ENCODE measurements at regions not wholly inside any gene's neighbourhood (a gene's known extent, or its start where the extent isn't known, plus 50 kb on each side); places are given as distances from the start of the nearest gene placed in this dataset.
"Not testable (repeated sequence)": the region's sequence is repeated elsewhere in the genome, so short reads cannot be mapped to it uniquely, and the experiment has no call there.

GRCh38 chr2:176885661-176886060 is 326.9 kb upstream of the HNRNPA3 start:
- no peak for DNase-seq

DNA sequence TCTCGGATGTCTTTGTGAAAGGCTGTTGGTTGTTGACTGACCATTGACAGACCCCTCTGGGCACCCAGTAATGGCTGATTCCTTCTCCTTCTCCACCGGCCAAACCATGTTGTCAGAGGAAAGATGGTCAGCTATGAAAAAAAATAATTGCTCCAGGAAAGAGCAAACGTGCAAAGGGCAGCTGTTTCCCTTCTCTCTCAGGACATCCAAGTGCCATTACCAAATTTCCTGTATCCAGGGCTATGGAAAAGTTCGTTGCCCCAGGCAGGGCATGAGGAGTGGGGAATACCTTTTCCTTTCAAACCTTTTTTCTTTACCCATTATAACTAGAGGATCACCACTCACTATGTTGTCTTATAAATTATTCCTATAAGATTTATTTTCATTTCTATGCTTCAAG is 321.5 kb upstream of the HNRNPA3 start:
- DNase-seq, result no peak

- no peak for DNase-seq
These were observed 320.7 kb upstream of the HNRNPA3 start for GRCh38 chr2:176891857-176892256.

- no peak for DNase-seq
These were observed 319.8 kb upstream of the HNRNPA3 start for GRCh38 chr2:176892676-176893226.

DNA sequence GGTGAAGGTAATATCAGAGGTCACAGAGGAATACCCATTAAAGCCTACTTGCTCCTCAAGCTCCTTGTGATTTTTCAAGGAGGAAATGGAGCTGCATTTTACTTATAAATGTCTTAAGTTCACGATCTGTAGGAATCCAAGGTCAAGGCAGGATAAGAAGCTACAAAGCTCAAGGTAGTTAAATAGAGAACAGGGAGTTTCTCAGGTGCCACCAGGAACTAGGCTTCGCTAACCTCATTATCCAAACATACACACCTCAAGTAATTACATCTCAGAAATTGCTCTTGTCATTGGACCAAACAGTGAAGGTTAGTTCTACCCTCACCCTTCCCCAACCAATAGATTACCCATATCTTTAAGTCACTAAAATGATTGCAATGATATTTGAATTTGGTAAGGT is 317.4 kb upstream of the HNRNPA3 start:
- no peak for DNase-seq

- no peak for DNase-seq
These were observed 310.1 kb upstream of the HNRNPA3 start for GRCh38 chr2:176902454-176902853.

DNA sequence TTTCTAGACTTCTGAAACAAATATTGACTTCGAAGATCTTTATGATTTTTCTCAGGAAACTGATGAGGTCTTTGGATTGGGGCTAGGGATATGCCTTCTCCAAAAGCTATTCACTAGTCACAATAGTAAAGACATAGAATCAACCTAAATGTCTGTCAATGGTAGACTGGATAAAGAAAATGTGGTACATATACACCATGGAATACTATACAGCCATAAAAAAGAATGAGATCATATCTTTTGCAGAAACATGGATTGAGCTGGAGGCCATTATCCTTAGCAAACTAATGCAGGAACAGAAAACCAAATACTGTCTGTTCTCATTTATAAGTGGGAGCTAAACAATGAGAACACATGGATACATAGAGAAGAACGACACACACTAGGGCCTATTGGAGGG is 308.5 kb upstream of the HNRNPA3 start:
- DNase-seq, result not testable (repeated sequence)

GRCh38 chr2:176907341-176907740 is 305.3 kb upstream of the HNRNPA3 start:
- no peak for DNase-seq

GRCh38 chr2:176910828-176911227 is 301.8 kb upstream of the HNRNPA3 start:
- DNase-seq, result no peak

- no peak for DNase-seq
These were observed 298.6 kb upstream of the HNRNPA3 start for GRCh38 chr2:176913955-176914354.

DNA sequence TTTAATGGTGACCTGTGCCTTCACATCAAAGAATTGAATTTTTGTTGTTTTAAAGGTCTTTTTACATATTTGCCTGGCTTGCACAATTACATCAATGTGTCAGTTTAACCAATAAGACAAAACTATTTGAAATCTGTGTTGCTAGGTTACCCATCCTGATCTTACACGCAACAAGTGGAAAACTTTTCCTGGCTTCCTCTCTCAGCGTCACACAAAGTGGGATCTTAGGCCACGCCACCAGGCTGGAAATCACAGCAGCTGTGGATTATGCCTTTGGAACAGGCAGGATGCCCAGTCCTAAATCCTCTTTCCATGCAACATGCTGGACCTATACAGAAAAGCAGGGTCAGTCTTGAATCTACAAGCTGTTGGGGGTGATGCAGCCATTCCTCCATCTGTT is 298.2 kb upstream of the HNRNPA3 start:
- DNase-seq, result no peak

GRCh38 chr2:176922545-176922944 is 290.0 kb upstream of the HNRNPA3 start:
- DNase-seq, result not testable (repeated sequence)

DNA sequence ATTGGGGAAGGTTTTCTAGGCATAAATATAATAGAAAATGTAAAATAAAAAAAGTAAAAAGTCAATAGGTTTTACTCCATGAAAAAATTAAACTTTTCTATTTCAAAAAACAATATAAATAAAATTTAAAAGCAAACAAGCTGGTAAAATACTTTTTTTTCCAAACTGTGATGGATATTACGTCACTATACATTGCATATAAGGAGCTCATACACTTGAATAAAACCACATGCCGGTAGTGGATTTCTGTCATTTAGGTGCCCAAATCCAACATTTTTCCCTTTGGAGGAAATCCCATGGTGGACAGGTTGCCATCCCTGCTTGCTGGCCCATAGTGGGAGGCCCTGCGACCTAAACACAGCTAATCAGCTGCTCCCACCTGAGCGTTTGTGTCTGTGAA is 289.4 kb upstream of the HNRNPA3 start:
- no peak for DNase-seq

DNA sequence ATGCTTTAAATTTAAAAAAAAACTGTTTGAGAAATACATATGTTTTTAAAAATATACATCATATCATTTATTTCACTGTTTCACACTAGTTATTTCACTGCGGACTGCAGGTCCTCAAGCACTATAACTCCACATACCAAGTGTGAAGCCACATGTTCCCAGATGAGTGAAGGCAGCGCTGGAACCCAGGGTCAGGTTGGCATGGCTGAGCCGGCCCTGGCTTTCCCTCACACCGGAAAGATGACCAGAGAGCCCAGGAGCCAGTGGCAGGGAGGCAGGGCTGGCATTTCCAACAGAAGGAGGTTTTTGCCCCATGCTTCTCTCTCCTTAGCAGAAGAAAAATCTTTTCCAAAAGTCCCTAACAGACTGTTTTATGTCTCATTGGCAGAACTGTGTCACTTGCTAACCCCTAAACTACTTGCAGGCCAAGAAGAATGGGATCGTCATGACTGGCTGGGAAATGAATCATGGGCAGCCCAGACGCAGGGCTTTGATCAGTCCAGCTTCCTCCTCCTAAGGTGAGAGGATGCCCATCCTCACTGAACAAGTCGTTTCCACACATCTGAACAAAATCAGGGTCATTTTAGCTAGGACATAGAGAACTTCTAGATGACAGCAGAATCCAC is 287.6 kb upstream of the HNRNPA3 start:
- no peak for DNase-seq

DNA sequence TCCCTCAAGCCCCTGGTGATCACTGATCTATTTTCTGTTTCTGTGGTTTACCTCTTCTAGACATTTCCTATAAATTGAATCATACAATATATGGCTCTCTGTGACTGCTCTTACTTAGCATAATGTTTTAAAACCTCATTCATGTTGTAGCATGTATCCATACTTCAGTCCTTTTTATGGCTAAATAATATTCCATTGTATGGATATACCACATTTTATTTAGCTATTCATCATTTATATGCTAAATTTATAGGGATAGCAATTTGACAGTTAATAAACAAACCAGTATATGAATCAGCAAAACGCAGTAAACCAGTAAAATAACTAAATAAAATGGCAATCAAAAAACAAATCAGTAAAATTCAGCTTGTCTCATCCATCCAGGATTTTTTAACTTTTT is 286.1 kb upstream of the HNRNPA3 start:
- no peak for DNase-seq

DNA sequence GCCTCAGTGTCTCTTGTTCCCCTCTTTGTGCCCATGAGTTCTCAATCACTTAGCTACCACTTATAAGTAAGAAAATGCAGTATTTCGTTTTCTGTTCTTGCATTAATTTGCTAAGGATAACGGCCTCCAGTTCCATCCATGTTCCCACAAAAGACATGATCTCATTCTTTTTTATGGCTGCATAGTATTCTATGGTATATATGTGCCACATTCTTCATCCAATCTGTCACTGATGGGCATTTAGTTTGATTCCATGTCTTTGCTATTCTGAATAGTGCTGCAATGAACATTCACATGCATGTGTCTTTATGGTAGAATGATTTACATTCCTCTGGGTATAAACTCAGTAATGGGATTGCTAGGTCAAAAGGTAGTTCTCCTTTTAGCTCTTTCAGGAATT is 283.2 kb upstream of the HNRNPA3 start:
- DNase-seq, result not testable (repeated sequence)

- DNase-seq, result peak; percentile 3
These were observed 280.7 kb upstream of the HNRNPA3 start for GRCh38 chr2:176931588-176932563.

DNA sequence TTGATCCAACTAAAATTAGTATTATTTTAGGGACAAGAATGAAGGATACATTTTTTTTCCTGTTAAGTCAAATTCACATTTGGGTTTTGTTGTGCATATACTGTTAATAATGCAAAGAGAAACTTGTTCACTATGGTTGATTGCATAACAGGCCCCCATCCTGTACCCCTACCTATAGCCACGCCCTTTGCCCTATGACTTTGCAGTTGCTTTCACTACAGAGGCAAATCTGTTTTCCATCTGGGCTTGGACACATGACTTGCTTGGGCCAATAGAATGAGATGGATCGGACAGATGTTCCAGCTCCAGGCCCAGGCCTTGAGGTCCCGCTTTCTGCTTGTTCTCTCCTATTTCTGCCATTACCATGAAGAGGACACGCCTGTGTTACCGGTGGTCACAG is 278.5 kb upstream of the HNRNPA3 start:
- DNase-seq, result no peak

DNA sequence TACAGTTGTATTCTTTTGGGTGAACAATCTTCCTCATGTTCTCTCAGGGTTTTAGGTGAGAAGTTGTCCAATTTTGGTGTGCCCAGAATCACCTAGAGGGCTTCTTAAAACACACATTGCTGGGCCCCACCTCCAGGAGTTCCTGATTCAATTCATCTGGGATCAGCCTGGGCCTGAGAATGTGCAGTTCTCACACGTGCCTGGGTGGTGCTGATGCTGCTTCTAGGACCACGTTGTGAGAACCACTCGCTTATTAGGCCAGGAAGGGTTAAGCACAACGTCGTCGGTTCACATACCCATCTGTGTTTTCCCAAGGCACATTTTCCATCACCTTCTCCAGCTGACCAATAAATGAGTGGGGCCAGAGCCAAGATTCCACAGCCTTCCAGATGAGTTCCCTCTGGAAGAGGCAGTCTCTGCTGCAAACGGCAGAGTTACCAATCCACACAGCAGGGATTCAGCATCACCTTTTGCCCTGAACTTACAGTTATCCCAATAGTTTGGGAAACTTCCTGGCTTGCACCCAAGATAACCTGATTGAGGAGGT is 277.7 kb upstream of the HNRNPA3 start:
- DNase-seq, result no peak

- no peak for DNase-seq
These were observed 277.0 kb upstream of the HNRNPA3 start for GRCh38 chr2:176935543-176936102.

GRCh38 chr2:176936410-176936809 is 276.2 kb upstream of the HNRNPA3 start:
- DNase-seq, result no peak

DNA sequence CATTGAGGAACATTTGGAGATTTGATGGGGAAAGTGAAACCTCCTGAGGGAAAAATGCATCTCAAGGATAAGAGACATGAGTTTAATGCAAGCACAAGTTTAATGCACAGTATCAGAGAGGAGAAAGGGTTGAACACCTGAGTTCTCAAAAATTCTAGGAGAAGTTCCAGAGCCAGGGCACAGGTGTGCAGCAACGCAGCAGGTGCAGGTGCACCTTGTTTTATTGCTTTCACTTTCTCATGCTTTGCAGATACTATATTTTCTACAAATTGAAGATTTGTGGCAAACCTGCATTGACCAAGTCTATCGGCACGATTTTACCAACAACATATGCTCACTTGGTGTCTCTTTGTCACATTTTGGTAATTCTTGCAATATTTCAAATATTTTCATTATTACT is 267.6 kb upstream of the HNRNPA3 start:
- DNase-seq, result no peak

DNA sequence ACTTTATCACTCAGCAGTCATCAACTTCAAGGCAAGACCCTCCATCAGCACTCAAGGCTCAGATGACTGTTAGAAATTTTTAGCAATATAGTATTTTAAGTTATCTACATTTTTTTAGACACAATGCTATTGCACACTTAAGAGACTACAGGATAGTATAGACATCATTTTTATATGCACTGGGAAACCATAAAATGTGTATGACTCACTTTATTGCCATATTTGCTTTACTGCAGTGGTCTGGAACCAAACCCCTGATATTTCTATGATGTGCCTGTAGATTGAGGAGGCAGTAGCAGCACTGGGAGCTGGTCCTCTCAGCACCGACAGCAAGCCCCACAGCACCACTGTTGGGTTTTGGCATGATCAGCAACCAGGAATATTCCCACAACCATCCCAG is 264.8 kb upstream of the HNRNPA3 start:
- no peak for DNase-seq
